B cell (primary cell): ENCODE measurements at regions not wholly inside any gene's neighbourhood (a gene's known extent, or its start where the extent isn't known, plus 50 kb on each side); places are given as distances from the start of the nearest gene placed in this dataset.

Experiments used
- EZH2 ChIP-seq: IDR thresholded peaks from 2 replicates; pipeline ENCODE4 v1.6.1; 2012; ENCODE audit warnings: borderline replicate concordance, low read depth, mild to moderate bottlenecking, moderate library complexity, low read length; ENCODE audit not compliant: insufficient read depth, poor library complexity, severe bottlenecking
- TF ChIP-seq, protein P1 (sequence below): fragments of 200-600 bp; IDR thresholded peaks from one replicate; pipeline ENCODE4 v1.8.0; 2022; ENCODE audit warnings: antibody characterized with exemption, mild to moderate bottlenecking

DNA sequence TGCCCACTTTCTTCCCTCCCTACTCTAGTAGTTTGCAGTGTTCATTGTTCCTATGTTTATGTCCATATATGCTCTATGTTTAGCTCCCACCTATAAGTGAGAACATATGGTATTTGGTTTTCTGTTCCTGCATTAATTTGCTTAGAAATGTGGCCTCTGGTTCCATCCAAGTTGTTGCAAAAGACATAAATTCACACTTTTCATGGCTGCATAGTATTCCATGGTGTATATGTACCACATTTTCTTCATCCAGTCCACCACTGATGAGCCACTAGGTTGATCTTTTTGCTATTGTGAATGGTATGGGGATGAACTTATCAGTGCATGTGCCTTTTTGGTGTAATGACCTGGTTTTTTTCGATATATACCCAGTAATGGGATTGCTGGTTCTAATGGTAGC, 1089.1 kb downstream of the GRM8 start:
- TF ChIP-seq, protein P1, sequence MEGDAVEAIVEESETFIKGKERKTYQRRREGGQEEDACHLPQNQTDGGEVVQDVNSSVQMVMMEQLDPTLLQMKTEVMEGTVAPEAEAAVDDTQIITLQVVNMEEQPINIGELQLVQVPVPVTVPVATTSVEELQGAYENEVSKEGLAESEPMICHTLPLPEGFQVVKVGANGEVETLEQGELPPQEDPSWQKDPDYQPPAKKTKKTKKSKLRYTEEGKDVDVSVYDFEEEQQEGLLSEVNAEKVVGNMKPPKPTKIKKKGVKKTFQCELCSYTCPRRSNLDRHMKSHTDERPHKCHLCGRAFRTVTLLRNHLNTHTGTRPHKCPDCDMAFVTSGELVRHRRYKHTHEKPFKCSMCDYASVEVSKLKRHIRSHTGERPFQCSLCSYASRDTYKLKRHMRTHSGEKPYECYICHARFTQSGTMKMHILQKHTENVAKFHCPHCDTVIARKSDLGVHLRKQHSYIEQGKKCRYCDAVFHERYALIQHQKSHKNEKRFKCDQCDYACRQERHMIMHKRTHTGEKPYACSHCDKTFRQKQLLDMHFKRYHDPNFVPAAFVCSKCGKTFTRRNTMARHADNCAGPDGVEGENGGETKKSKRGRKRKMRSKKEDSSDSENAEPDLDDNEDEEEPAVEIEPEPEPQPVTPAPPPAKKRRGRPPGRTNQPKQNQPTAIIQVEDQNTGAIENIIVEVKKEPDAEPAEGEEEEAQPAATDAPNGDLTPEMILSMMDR: no peak
- no peak for TF ChIP-seq EZH2
